Ishikawa (cell line): ENCODE measurements at regions not wholly inside any gene's neighbourhood (a gene's known extent, or its start where the extent isn't known, plus 50 kb on each side); places are given as distances from the start of the nearest gene placed in this dataset.

Experiments used
- CEBPB ChIP-seq: IDR thresholded peaks from 2 replicates; pipeline ENCODE4 v1.6.1; 2012
- CREB1 ChIP-seq: IDR thresholded peaks from 2 replicates; pipeline ENCODE4 v1.6.1; 2012; ENCODE audit warnings: low read depth
- EGR1 ChIP-seq: IDR thresholded peaks from 2 replicates; pipeline ENCODE4 v1.6.1; 2012
- EP300 ChIP-seq: IDR thresholded peaks from 2 replicates; pipeline ENCODE4 v1.6.1; 2012; ENCODE audit warnings: borderline replicate concordance
- RAD21 ChIP-seq: IDR thresholded peaks from 2 replicates; pipeline ENCODE4 v1.6.1; 2012; ENCODE audit warnings: low read depth
- TAF1 ChIP-seq: IDR thresholded peaks from 2 replicates; pipeline ENCODE4 v1.6.1; 2012; ENCODE audit warnings: low read depth, mild to moderate bottlenecking
- TEAD4 ChIP-seq: IDR thresholded peaks from 2 replicates; pipeline ENCODE4 v1.6.1; 2012
- TF ChIP-seq, protein P1 (sequence below): IDR thresholded peaks from 2 replicates; pipeline ENCODE4 v1.6.1; 2012; ENCODE audit warnings: low read depth, mild to moderate bottlenecking
- TF ChIP-seq, protein P2 (sequence below): IDR thresholded peaks from 2 replicates; pipeline ENCODE4 v1.6.1; 2012

DNA sequence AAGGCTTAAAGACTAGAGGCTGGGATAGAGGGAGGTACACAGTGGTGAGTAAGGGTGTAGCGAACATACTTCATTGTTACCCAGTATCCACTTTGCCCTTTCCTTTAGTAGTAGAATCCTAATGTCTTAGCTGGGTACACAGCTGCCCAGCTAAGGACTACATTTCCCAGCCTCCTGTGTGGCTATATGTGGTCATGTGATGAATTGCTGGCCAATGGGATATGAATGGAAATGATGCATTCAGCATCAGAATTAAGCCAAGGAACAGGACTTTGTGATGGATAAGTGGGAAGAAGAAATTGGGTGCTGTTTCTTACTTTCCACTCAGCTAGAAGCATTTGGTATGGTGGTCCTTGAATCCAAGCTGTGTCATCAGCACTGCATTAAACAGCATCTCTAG, 55.9 kb downstream of the FOXL1 start:
- TF ChIP-seq, protein P1, sequence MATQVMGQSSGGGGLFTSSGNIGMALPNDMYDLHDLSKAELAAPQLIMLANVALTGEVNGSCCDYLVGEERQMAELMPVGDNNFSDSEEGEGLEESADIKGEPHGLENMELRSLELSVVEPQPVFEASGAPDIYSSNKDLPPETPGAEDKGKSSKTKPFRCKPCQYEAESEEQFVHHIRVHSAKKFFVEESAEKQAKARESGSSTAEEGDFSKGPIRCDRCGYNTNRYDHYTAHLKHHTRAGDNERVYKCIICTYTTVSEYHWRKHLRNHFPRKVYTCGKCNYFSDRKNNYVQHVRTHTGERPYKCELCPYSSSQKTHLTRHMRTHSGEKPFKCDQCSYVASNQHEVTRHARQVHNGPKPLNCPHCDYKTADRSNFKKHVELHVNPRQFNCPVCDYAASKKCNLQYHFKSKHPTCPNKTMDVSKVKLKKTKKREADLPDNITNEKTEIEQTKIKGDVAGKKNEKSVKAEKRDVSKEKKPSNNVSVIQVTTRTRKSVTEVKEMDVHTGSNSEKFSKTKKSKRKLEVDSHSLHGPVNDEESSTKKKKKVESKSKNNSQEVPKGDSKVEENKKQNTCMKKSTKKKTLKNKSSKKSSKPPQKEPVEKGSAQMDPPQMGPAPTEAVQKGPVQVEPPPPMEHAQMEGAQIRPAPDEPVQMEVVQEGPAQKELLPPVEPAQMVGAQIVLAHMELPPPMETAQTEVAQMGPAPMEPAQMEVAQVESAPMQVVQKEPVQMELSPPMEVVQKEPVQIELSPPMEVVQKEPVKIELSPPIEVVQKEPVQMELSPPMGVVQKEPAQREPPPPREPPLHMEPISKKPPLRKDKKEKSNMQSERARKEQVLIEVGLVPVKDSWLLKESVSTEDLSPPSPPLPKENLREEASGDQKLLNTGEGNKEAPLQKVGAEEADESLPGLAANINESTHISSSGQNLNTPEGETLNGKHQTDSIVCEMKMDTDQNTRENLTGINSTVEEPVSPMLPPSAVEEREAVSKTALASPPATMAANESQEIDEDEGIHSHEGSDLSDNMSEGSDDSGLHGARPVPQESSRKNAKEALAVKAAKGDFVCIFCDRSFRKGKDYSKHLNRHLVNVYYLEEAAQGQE, result no peak
- no peak for TF ChIP-seq CEBPB
- no peak for TF ChIP-seq RAD21
- no peak for TF ChIP-seq CREB1
- TF ChIP-seq EP300, result no peak
- no peak for TF ChIP-seq TAF1
- TF ChIP-seq, protein P2, sequence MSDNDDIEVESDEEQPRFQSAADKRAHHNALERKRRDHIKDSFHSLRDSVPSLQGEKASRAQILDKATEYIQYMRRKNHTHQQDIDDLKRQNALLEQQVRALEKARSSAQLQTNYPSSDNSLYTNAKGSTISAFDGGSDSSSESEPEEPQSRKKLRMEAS, result no peak
- no peak for TF ChIP-seq TEAD4
- TF ChIP-seq EGR1, result no peak
